ENCODE measurements at regions not wholly inside any gene's neighbourhood (a gene's known extent, or its start where the extent isn't known, plus 50 kb on each side); places are given as distances from the start of the nearest gene placed in this dataset.

- POLR2A ChIA-PET: no interaction called here
- BruUV-seq (replicated peaks): no TSS peak
- no peak overlapping the region for H3K4me3 ChIP-seq (ENCODE audit: low read depth in 2 of 2, low read length in 2 of 2)
- H3K36me3 ChIP-seq (ENCODE audit: control insufficient read depth, insufficient read depth, low read length): no peaks in the 10 kb centered on the region
- H3K27me3 ChIP-seq (ENCODE audit: control insufficient read depth, insufficient read depth, low read length): 0 out of 2 replicates have a peak, but pooled peaks cover 2% of the 10 kb centered on the region
- H3K4me1 ChIP-seq (ENCODE audit: control insufficient read depth, insufficient read depth, low read length): no peaks in the 10 kb centered on the region
- intact Hi-C loops (cut with micrococcal nuclease; ENCODE audit: unreplicated experiment) (no loop called here), in situ Hi-C loops (cut with HindIII; ENCODE audit: low pct_unique_long_range_greater_than_20kb, low sequenced_read_pairs) (no loop called here)
- no peaks in the 10 kb centered on the region for H3K9me3 ChIP-seq (ENCODE audit: control insufficient read depth, insufficient read depth, low read depth, low read length)
- H3K27ac ChIP-seq (ENCODE audit: low read length): no peak overlapping the region
- CTCF ChIA-PET: no interaction called here
- DNase-seq (ENCODE audit: low read depth, low spot score) (no peak), ATAC-seq (no peak)
- no peak for TF ChIP-seq REST (IDR thresholded peaks at IDR 0.05; ENCODE audit: insufficient read depth in 1 of 2, low read depth in 2 of 2, low read length in 1 of 2)
- TF ChIP-seq POLR2AphosphoS5 (IDR thresholded peaks at IDR 0.05; ENCODE audit: low read depth, low read length): no peak
- no peak for TF ChIP-seq TCF7L2 (IDR thresholded peaks at IDR 0.05; ENCODE audit: low read depth, low read length)
These were observed 129.5 kb upstream of the LNX1 start for GRCh38 chr4:53720776-53721175.

- Histone ChIP-seq H3K4me3 (ENCODE audit: low read depth in 2 of 2, low read length in 2 of 2) (no peak overlapping the region), H3K27ac (ENCODE audit: low read length) (no peak overlapping the region), H3K36me3 (ENCODE audit: control insufficient read depth, insufficient read depth, low read length) (no peaks in the 10 kb centered on the region), H3K4me1 (ENCODE audit: control insufficient read depth, insufficient read depth, low read length) (no peaks in the 10 kb centered on the region), H3K27me3 (ENCODE audit: control insufficient read depth, insufficient read depth, low read length) (0 out of 2 replicates have a peak, but pooled peaks cover under 1% of the 10 kb centered on the region), H3K9me3 (ENCODE audit: control insufficient read depth, insufficient read depth, low read depth, low read length) (no peaks in the 10 kb centered on the region)
- CTCF ChIA-PET: no interaction called here
- no TSS peak for BruUV-seq (replicated peaks)
- ATAC-seq: no peak
- in situ Hi-C loops (cut with HindIII; ENCODE audit: low pct_unique_long_range_greater_than_20kb, low sequenced_read_pairs): no loop called here
- DNase-seq (ENCODE audit: low read depth, low spot score): no peak
- TF ChIP-seq POLR2AphosphoS5 (IDR thresholded peaks at IDR 0.05; ENCODE audit: low read depth, low read length) (no peak), TCF7L2 (IDR thresholded peaks at IDR 0.05; ENCODE audit: low read depth, low read length) (no peak), CTCF (IDR thresholded peaks at IDR 0.05) (no peak), REST (IDR thresholded peaks at IDR 0.05; ENCODE audit: insufficient read depth in 1 of 2, low read depth in 2 of 2, low read length in 1 of 2) (no peak), SIN3A (IDR thresholded peaks at IDR 0.05; ENCODE audit: borderline replicate concordance, insufficient read depth, low read depth, low read length) (no peak)
- intact Hi-C loops (cut with micrococcal nuclease; ENCODE audit: unreplicated experiment): no loop called here
- POLR2A ChIA-PET: no interaction called here
These were observed 125.8 kb upstream of the LNX1 start for GRCh38 chr4:53717064-53717549.

All from Panc1 (cell line).